ENCODE measurements at regions not wholly inside any gene's neighbourhood (a gene's known extent, or its start where the extent isn't known, plus 50 kb on each side); places are given as distances from the start of the nearest gene placed in this dataset.

- TF ChIP-seq CTCF (IDR thresholded peaks at IDR 0.05) (no peak), POLR2AphosphoS5 (IDR thresholded peaks at IDR 0.05) (no peak), EP300 (IDR thresholded peaks at IDR 0.05) (no peak)
Observed at GRCh38 chr5:173783371-173783770, 104.8 kb upstream of the CPEB4 start.

Measured in upper lobe of left lung (tissue), 4 donors.